Endothelial cell (in vitro differentiated cells): ENCODE measurements at regions not wholly inside any gene's neighbourhood (a gene's known extent, or its start where the extent isn't known, plus 50 kb on each side); places are given as distances from the start of the nearest gene placed in this dataset.

Source experiments
- DNase-seq: peaks from one replicate; pipeline ENCODE4 v3.0.0; 2021; ENCODE audit warnings: low spot score
- H3K27ac Mint-ChIP-seq: one replicate; pipeline ENCODE4 v1.8.0; 2021; ENCODE audit warnings: mixed read lengths, inconsistent platforms; ENCODE audit not compliant: unreplicated experiment
- H3K27me3 Mint-ChIP-seq: one replicate; pipeline ENCODE4 v1.8.0; 2021; ENCODE audit warnings: mild to moderate bottlenecking, moderate library complexity, mixed read lengths, inconsistent platforms; ENCODE audit not compliant: unreplicated experiment
- H3K36me3 Mint-ChIP-seq: one replicate; pipeline ENCODE4 v1.8.0; 2021; ENCODE audit warnings: mild to moderate bottlenecking, low read depth, mixed read lengths, inconsistent platforms; ENCODE audit not compliant: unreplicated experiment
- H3K4me1 Mint-ChIP-seq: one replicate; pipeline ENCODE4 v1.8.0; 2021; ENCODE audit warnings: mild to moderate bottlenecking, mixed read lengths, inconsistent platforms; ENCODE audit not compliant: unreplicated experiment
- H3K4me3 Mint-ChIP-seq: one replicate; pipeline ENCODE4 v1.8.0; 2021; ENCODE audit warnings: mild to moderate bottlenecking, mixed read lengths, inconsistent platforms; ENCODE audit not compliant: unreplicated experiment
- H3K9me3 Mint-ChIP-seq: one replicate; pipeline ENCODE4 v1.8.0; 2021; ENCODE audit warnings: mixed read lengths, inconsistent platforms; ENCODE audit not compliant: unreplicated experiment
- TF ChIP-seq, protein P1 (sequence below): fragments of 200-600 bp; sonication (generic); IDR thresholded peaks from one replicate; pipeline ENCODE4 v1.5.0; 2021; ENCODE audit warnings: antibody characterized with exemption; ENCODE audit not compliant: unreplicated experiment

DNA sequence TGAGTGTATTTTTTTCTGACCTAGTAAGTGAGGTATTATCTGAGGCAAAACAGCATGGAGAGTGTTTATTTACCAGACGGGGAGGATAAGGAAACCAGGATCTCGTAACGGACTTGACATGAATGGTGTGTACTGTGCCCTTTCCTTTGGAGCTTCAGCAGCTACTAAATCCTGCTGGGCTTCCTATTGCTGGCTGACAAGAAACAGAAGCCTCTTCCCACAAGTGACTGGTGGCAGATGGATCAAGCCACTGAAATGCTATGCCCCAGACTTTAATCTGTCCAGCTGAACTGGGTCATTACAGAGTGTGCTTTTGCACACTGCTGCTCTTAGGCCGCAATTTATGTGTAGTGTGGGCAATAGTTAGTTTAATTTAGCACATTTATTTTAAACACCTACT lies 162.7 kb upstream of the MRPS30 start:
- Mint-ChIP-seq H3K4me1 (peaks cover 5% of the 10 kb centered on the region), H3K27me3 (no peaks in the 10 kb centered on the region), H3K9me3 (no peaks in the 10 kb centered on the region), H3K4me3 (no peak overlapping the region), H3K36me3 (no peaks in the 10 kb centered on the region), H3K27ac (peak overlapping the region; percentile 36)
- TF ChIP-seq, protein P1, sequence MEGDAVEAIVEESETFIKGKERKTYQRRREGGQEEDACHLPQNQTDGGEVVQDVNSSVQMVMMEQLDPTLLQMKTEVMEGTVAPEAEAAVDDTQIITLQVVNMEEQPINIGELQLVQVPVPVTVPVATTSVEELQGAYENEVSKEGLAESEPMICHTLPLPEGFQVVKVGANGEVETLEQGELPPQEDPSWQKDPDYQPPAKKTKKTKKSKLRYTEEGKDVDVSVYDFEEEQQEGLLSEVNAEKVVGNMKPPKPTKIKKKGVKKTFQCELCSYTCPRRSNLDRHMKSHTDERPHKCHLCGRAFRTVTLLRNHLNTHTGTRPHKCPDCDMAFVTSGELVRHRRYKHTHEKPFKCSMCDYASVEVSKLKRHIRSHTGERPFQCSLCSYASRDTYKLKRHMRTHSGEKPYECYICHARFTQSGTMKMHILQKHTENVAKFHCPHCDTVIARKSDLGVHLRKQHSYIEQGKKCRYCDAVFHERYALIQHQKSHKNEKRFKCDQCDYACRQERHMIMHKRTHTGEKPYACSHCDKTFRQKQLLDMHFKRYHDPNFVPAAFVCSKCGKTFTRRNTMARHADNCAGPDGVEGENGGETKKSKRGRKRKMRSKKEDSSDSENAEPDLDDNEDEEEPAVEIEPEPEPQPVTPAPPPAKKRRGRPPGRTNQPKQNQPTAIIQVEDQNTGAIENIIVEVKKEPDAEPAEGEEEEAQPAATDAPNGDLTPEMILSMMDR, result no peak
- no peak for DNase-seq

DNA sequence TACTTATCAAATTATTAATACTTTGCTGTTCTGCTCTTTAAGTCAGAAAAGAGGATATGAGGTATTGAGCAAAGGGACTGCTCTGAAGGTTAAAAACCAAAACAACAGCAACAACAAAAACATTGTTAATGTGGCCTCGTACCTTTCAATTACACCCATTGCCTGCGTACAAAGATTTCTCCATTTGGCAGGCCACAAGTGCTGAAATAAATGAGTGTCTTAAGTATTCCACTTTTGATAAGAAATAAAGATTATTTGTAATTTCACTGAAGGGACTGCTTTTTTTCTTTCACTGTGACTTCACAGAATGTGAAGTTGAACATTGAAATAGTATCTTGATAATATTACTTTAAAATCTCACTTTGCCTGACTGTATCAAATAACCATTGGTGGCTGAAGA lies 163.2 kb upstream of the MRPS30 start:
- TF ChIP-seq, protein P1, result no peak
- no peak overlapping the region for H3K27ac Mint-ChIP-seq
- peaks cover 1% of the 10 kb centered on the region for H3K27me3 Mint-ChIP-seq
- no peaks in the 10 kb centered on the region for H3K36me3 Mint-ChIP-seq
- no peak overlapping the region for H3K4me3 Mint-ChIP-seq
- H3K9me3 Mint-ChIP-seq, result no peaks in the 10 kb centered on the region
- H3K4me1 Mint-ChIP-seq, result peaks cover 5% of the 10 kb centered on the region
- no peak for DNase-seq

DNA sequence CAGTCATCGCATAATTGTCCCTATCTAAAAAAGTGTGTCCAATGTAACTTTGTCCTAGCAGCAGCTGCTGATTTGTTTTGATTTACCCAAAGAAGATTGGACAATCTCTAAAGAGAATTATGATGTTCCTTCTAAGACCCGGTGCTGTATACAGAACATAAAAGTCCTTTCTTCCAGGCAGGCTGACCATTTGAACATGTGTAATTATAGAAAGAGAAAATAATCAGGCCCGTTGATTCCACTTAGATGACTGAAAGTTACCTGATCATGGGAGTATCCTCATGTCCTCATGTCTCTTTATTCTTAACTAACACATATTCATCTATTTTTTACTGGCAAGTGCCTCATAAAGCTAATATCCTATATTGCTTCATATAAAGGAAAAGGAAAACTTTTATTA lies 164.1 kb upstream of the MRPS30 start:
- H3K4me1 Mint-ChIP-seq, result peaks cover 5% of the 10 kb centered on the region
- H3K27ac Mint-ChIP-seq, result no peak overlapping the region
- peaks cover 2% of the 10 kb centered on the region for H3K27me3 Mint-ChIP-seq
- H3K9me3 Mint-ChIP-seq, result no peaks in the 10 kb centered on the region
- H3K4me3 Mint-ChIP-seq, result no peak overlapping the region
- DNase-seq, result no peak
- H3K36me3 Mint-ChIP-seq, result no peaks in the 10 kb centered on the region
- TF ChIP-seq, protein P1, result no peak

DNA sequence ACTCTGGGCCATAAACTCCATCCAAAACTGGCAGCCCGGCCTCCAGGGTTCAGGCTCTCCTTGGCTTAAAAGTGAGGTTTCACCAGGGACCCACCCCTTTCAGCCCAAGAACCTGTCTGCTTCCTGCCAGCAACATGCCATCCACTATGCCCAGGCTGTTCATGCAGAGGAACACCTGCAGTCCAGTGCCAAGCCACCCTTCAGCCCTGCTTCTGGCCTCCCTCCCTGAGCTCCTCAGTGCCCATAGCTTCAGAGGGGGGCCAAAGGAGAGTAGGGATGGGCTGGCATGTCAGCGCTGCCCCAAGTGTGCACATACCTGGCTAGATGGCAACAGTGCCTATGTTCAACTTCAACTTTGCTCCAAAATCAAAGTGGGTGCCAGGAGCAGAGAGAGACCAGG lies 166.9 kb upstream of the MRPS30 start:
- Mint-ChIP-seq H3K36me3 (no peaks in the 10 kb centered on the region), H3K27ac (no peak overlapping the region), H3K4me3 (no peak overlapping the region), H3K27me3 (peaks cover 5% of the 10 kb centered on the region), H3K9me3 (no peaks in the 10 kb centered on the region), H3K4me1 (peaks cover 5% of the 10 kb centered on the region)
- TF ChIP-seq, protein P1, result no peak
- no peak for DNase-seq

DNA sequence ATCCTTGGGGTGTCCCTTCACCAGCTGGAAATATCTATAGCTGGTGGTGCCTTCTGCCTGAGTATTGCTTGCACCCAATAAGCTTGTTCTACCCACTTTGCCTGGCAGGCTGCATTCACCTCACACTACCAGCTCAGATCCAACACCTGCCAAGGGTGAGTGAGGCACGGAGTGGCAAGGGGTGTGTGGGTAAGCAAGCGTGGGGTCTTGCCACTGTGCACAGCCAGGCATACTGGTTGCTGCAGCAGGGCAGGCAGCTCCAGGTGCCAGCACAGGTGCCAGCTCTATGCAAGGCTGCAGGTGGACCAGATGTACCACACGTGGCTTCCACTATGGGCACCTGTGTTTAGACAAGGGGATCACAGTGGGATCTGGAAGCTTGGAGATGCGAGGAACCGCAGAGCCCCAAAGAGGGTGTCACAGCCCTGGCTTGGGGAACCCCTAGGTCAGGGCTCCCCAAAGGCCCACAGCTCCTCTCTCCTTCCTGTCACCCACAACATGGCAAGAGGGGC lies 167.7 kb upstream of the MRPS30 start:
- no peak for DNase-seq
- TF ChIP-seq, protein P1, result no peak
- H3K9me3 Mint-ChIP-seq, result no peaks in the 10 kb centered on the region
- peaks cover under 1% of the 10 kb centered on the region for H3K4me1 Mint-ChIP-seq
- H3K36me3 Mint-ChIP-seq, result no peaks in the 10 kb centered on the region
- no peak overlapping the region for H3K4me3 Mint-ChIP-seq
- H3K27me3 Mint-ChIP-seq, result peaks cover 5% of the 10 kb centered on the region
- no peak overlapping the region for H3K27ac Mint-ChIP-seq
